ENCODE measurements at regions not wholly inside any gene's neighbourhood (a gene's known extent, or its start where the extent isn't known, plus 50 kb on each side); places are given as distances from the start of the nearest gene placed in this dataset.

DNA sequence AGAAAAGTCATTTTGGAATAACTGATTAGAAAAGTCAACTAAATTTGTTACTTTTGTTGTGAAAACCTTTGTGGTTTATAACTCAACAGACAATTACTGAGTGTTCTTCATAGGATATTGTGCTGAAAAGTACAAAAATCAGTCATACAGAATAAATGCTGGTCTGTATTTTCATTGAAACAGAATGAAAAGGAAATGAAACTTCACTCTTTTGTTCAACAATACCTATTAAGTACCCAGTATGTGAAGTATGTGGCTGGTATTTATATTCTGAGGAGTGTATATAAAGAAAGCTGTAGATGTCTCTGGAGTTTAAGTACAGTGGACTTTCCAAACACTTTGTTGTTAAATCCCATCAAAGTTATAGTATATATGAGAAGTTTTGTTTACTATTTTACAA lies 828.4 kb upstream of the ATXN8OS start:
- TF ChIP-seq, protein P1, sequence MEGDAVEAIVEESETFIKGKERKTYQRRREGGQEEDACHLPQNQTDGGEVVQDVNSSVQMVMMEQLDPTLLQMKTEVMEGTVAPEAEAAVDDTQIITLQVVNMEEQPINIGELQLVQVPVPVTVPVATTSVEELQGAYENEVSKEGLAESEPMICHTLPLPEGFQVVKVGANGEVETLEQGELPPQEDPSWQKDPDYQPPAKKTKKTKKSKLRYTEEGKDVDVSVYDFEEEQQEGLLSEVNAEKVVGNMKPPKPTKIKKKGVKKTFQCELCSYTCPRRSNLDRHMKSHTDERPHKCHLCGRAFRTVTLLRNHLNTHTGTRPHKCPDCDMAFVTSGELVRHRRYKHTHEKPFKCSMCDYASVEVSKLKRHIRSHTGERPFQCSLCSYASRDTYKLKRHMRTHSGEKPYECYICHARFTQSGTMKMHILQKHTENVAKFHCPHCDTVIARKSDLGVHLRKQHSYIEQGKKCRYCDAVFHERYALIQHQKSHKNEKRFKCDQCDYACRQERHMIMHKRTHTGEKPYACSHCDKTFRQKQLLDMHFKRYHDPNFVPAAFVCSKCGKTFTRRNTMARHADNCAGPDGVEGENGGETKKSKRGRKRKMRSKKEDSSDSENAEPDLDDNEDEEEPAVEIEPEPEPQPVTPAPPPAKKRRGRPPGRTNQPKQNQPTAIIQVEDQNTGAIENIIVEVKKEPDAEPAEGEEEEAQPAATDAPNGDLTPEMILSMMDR (IDR thresholded peaks at IDR 0.05): no peak
- TF ChIP-seq EZH2phosphoT487 (IDR thresholded peaks at IDR 0.05) (no peak), EZH2 (IDR thresholded peaks at IDR 0.05) (no peak)

Measured in neural progenitor cell (in vitro differentiated cells).